Epithelial cell of esophagus (primary cell): ENCODE measurements at regions not wholly inside any gene's neighbourhood (a gene's known extent, or its start where the extent isn't known, plus 50 kb on each side); places are given as distances from the start of the nearest gene placed in this dataset.
A peak's percentile ranks its signal among the peaks of the same experiment; 100 is the strongest.

Experiments
- DNase-seq: peaks from one replicate; pipeline ENCODE4 v3.0.0; 2010; ENCODE audit warnings: low read depth
- H3K4me3 ChIP-seq: 2 replicates; pipeline ENCODE4 v1.5.1; 2011; ENCODE audit warnings: mild to moderate bottlenecking, low read length, control low read depth
- TF ChIP-seq, protein P1 (sequence below): IDR thresholded peaks from 2 replicates; pipeline ENCODE4 v1.5.1; 2011; ENCODE audit warnings: low read depth, mild to moderate bottlenecking, low read length, control low read depth, inconsistent platforms; ENCODE audit not compliant: insufficient read depth; ENCODE audit errors: missing control alignments

- TF ChIP-seq, protein P1, sequence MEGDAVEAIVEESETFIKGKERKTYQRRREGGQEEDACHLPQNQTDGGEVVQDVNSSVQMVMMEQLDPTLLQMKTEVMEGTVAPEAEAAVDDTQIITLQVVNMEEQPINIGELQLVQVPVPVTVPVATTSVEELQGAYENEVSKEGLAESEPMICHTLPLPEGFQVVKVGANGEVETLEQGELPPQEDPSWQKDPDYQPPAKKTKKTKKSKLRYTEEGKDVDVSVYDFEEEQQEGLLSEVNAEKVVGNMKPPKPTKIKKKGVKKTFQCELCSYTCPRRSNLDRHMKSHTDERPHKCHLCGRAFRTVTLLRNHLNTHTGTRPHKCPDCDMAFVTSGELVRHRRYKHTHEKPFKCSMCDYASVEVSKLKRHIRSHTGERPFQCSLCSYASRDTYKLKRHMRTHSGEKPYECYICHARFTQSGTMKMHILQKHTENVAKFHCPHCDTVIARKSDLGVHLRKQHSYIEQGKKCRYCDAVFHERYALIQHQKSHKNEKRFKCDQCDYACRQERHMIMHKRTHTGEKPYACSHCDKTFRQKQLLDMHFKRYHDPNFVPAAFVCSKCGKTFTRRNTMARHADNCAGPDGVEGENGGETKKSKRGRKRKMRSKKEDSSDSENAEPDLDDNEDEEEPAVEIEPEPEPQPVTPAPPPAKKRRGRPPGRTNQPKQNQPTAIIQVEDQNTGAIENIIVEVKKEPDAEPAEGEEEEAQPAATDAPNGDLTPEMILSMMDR, result no peak
- no peak overlapping the region for H3K4me3 ChIP-seq
- DNase-seq, result no peak
Measured at GRCh38 chr5:91472631-91473030, 89.5 kb upstream of the ARRDC3 start.

DNA sequence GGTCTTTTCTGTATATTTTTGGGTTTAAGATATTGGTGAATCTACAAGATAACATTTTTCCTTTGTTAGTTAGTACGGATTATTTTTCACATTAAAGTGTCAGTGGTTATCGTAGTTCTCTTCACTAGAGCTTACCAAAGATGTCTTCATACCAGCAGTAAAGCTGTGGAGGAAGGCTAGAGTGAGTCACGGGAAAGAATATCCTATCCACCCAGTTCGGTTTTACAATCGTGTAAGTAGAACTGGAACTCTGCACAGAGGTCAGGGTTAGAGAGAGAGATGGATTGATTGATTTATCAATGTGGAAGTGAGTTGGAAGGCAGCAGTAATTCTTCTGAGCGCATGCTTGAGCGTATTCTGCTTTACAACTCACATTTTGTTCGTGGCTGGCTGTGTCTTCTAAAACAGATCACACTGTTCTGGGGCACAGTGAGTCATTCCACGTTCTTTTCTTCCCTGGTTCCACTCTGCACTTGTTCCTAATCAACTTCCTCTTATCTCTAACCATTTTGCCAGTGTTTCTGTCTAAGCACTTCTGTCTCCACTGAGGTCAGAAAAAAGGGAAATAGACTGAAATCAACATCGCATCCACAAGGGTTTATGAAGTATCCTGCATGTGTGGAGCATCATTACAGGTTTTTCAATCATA is 86.5 kb upstream of the ARRDC3 start:
- H3K4me3 ChIP-seq, result no peak overlapping the region
- no peak for DNase-seq
- TF ChIP-seq, protein P1, result no peak

- H3K4me3 ChIP-seq, result no peak overlapping the region
- TF ChIP-seq, protein P1, result no peak
- peak; percentile 9 for DNase-seq
Measured at GRCh38 chr5:91468651-91469422, 85.7 kb upstream of the ARRDC3 start.

- H3K4me3 ChIP-seq, result no peak overlapping the region
- no peak for DNase-seq
- TF ChIP-seq, protein P1, result no peak
Measured at GRCh38 chr5:91464886-91465646, 81.9 kb upstream of the ARRDC3 start.

- TF ChIP-seq, protein P1, result no peak
- DNase-seq, result no peak
- no peak overlapping the region for H3K4me3 ChIP-seq
Measured at GRCh38 chr5:91457681-91458058, 74.6 kb upstream of the ARRDC3 start.

DNA sequence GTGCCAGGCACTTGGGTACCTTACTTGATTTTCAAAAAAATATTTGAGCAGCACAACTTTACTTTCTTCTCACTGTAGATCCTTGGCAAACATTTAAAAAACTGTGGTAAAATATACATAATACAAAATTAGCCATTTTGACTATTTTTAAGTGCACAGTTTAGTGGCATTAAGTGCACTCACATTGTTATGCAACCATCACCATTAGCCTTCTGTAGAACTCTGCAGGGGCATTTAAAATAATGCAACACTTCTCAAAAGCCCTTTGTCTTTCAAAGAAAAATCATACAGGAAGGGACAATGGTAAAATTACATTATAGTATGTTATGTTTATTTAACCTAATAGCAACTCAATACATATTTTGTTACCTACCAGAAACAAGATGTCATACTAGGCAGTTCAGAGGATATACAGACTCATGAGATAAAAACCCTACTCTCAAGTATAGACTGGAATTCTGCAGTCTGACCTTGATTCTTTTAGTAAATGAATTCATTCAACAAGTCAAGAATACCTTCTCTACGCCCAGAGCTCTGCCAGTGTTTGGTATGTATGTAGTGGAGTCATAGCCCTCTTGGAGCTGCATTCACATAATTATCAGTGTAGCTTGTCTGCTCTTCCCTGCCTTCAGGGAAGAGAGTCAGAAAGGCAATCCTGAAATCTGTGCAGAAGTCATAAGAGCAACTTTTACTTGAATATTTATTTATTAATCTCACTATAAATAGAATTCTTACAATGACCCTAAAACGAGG is 74.0 kb upstream of the ARRDC3 start:
- no peak overlapping the region for H3K4me3 ChIP-seq
- TF ChIP-seq, protein P1, result no peak
- DNase-seq, result no peak
